ENCODE measurements at regions not wholly inside any gene's neighbourhood (a gene's known extent, or its start where the extent isn't known, plus 50 kb on each side); places are given as distances from the start of the nearest gene placed in this dataset.

- no peak for TF ChIP-seq DMTF1 (CRISPR knock-in tag; IDR thresholded peaks at IDR 0.05)
- TF ChIP-seq MAFK (conservative IDR thresholded peaks at IDR 0.05 in 1 of 2, IDR thresholded peaks at IDR 0.05 in 1 of 2; ENCODE audit: low read length in 2 of 2), result no peak
- no peak for TF ChIP-seq POLR2AphosphoS5 (IDR thresholded peaks at IDR 0.05; ENCODE audit: low read depth, low read length)
Observed at GRCh38 chr12:34311337-34311736, 289.0 kb downstream of the ALG10 start.

Data from HepG2 (cell line).